Astrocyte (in vitro differentiated cells and primary cell): ENCODE measurements at regions not wholly inside any gene's neighbourhood (a gene's known extent, or its start where the extent isn't known, plus 50 kb on each side); places are given as distances from the start of the nearest gene placed in this dataset.

Source experiments
- CTCF ChIP-seq: IDR thresholded peaks from 2 replicates; pipeline ENCODE4 v1.5.1; 2011; ENCODE audit warnings: low read depth, mild to moderate bottlenecking, inconsistent platforms, low read length, moderate library complexity; ENCODE audit not compliant: insufficient read depth
- EZH2 ChIP-seq: IDR thresholded peaks from 2 replicates; pipeline ENCODE4 v1.6.1; 2012; ENCODE audit warnings: mild to moderate bottlenecking, low read length, inconsistent platforms; ENCODE audit not compliant: insufficient read depth

- TF ChIP-seq CTCF = no peak
- TF ChIP-seq EZH2 = no peak
These were observed 1527.3 kb upstream of the TPTE start for GRCh38 chr21:8993943-8994639.
